GM12891 (cell line): ENCODE measurements at regions not wholly inside any gene's neighbourhood (a gene's known extent, or its start where the extent isn't known, plus 50 kb on each side); places are given as distances from the start of the nearest gene placed in this dataset.

Source experiments
- POLR2AphosphoS5 ChIP-seq: IDR thresholded peaks from 2 replicates; pipeline ENCODE4 v1.6.1; 2011; ENCODE audit warnings: low read depth, low read length, control low read depth
- TAF1 ChIP-seq: IDR thresholded peaks from 2 replicates; pipeline ENCODE4 v1.6.1; 2011; ENCODE audit warnings: low read depth, low read length, control low read depth

DNA sequence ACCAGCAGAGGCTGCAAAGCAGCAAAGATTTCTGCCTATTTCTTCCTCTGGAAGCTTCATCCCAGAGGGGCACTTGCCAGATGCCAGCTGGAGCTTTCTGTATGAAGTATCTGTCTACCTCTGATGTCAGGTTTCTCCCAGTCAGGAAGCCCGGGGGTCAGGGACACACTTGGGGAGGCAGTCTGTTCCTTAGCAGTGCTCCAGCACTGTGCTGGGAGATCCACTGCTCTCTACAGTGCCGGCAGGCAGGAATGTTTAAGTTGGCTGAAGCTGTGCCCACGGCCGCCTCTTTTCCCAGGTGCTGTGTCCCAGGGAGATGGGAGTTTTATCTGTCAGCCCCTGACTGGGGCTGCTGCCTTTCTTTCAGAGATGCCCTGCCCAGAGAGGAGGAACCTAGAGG is 631.1 kb upstream of the HTR1E start:
- TF ChIP-seq POLR2AphosphoS5 (no peak), TAF1 (no peak)
